ENCODE measurements at regions not wholly inside any gene's neighbourhood (a gene's known extent, or its start where the extent isn't known, plus 50 kb on each side); places are given as distances from the start of the nearest gene placed in this dataset.

DNA sequence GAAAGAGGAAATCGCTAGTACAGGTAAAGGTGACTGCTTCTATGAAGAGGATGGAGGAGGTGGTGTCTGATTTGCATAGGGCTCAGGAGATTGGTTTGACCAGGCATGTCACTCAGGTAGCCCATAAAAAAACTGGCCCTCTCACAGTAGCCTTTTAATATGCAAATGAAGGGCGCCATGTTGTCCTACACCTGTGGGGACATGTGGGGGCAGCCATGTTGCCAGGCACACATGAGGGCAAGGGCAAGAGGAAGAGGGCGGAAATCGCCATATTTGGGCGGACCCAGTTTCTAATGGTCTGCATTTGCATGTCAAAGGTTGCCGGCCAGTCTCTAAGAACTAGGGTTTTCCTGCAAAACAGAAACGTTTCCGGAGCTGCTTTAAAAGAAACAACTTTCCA is 1330.6 kb downstream of the DSC3 start:
- TF ChIP-seq, protein P1, sequence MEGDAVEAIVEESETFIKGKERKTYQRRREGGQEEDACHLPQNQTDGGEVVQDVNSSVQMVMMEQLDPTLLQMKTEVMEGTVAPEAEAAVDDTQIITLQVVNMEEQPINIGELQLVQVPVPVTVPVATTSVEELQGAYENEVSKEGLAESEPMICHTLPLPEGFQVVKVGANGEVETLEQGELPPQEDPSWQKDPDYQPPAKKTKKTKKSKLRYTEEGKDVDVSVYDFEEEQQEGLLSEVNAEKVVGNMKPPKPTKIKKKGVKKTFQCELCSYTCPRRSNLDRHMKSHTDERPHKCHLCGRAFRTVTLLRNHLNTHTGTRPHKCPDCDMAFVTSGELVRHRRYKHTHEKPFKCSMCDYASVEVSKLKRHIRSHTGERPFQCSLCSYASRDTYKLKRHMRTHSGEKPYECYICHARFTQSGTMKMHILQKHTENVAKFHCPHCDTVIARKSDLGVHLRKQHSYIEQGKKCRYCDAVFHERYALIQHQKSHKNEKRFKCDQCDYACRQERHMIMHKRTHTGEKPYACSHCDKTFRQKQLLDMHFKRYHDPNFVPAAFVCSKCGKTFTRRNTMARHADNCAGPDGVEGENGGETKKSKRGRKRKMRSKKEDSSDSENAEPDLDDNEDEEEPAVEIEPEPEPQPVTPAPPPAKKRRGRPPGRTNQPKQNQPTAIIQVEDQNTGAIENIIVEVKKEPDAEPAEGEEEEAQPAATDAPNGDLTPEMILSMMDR (IDR thresholded peaks at IDR 0.05): no peak
- TF ChIP-seq EZH2 (IDR thresholded peaks at IDR 0.05) (no peak), EZH2phosphoT487 (IDR thresholded peaks at IDR 0.05) (no peak)
